Common myeloid progenitor, CD34-positive (primary cell): ENCODE measurements at regions not wholly inside any gene's neighbourhood (a gene's known extent, or its start where the extent isn't known, plus 50 kb on each side); places are given as distances from the start of the nearest gene placed in this dataset.
"Not testable (repeated sequence)": the region's sequence is repeated elsewhere in the genome, so short reads cannot be mapped to it uniquely, and the experiment has no call there.

ENCODE experiments used
- CTCF ChIA-PET: fragments of 350-600 bp; sonication (Branson Sonifier 250); formaldehyde crosslinking; loops from one replicate; lab custom pipeline; 2021; ENCODE audit warnings: antibody characterized with exemption; lab: Charles Lee
- POLR2A ChIA-PET: fragments of 350-600 bp; sonication (Branson Sonifier 250); formaldehyde crosslinking; loops from one replicate; lab custom pipeline; 2021; ENCODE audit warnings: antibody characterized with exemption; lab: Charles Lee
- DNase-seq, 3 donors: peaks; one replicate each; pipeline versions ENCODE4 v3.0.0 to v3.0.0-alpha.2; 2013
- H3K27ac ChIP-seq, 2 experiments: 1 replicate in 1 of 2; 2 replicates in 1 of 2; pipeline ENCODE4 v1.7.0; 2013; ENCODE audit warnings: inconsistent platforms in 2 of 2, low read length in 2 of 2, mild to moderate bottlenecking in 2 of 2, low read depth in 1 of 2, moderate library complexity in 1 of 2; ENCODE audit not compliant: severe bottlenecking in 2 of 2, insufficient read depth in 1 of 2, poor library complexity in 1 of 2
- H3K27me3 ChIP-seq, 5 experiments: replicated peaks in 2 of 5; 1 replicate in 3 of 5; 2 replicates in 2 of 5; pipeline versions ENCODE4 v1.6.1 to v1.7.0; 2013; ENCODE audit warnings: low read length in 4 of 5, mild to moderate bottlenecking in 2 of 5, moderate library complexity in 2 of 5, inconsistent platforms in 1 of 5; ENCODE audit not compliant: insufficient read depth in 5 of 5, control insufficient read depth in 4 of 5
- H3K36me3 ChIP-seq, 4 experiments: 1 replicate in 2 of 4; 2 replicates in 2 of 4; pipeline versions ENCODE4 v1.6.1 to v1.7.0; 2013; ENCODE audit warnings: low read length in 3 of 4, control low read depth in 1 of 4, mild to moderate bottlenecking in 1 of 4; ENCODE audit not compliant: control insufficient read depth in 4 of 4, insufficient read depth in 4 of 4
- H3K4me1 ChIP-seq, 4 experiments: 1 replicate in 3 of 4; 2 replicates in 1 of 4; pipeline versions ENCODE4 v1.6.1 to v1.7.1; 2013; ENCODE audit warnings: low read length in 3 of 4, mild to moderate bottlenecking in 3 of 4, control low read depth in 1 of 4, inconsistent platforms in 1 of 4, moderate library complexity in 1 of 4; ENCODE audit not compliant: control insufficient read depth in 4 of 4, insufficient read depth in 4 of 4; ENCODE audit errors: control extremely low read depth in 1 of 4
- H3K4me3 ChIP-seq, 7 experiments: 1 replicate in 4 of 7; 2 replicates in 3 of 7; pipeline versions ENCODE4 v1.5.1 to v1.7.0; 2013; ENCODE audit warnings: mild to moderate bottlenecking in 7 of 7, low read length in 6 of 7, moderate library complexity in 6 of 7, inconsistent platforms in 2 of 7, low read depth in 2 of 7, control low read depth in 1 of 7; ENCODE audit not compliant: insufficient read depth in 4 of 7, control insufficient read depth in 1 of 7; ENCODE audit errors: extremely low read depth in 1 of 7
- H3K9me3 ChIP-seq, 5 experiments: 1 replicate in 4 of 5; 2 replicates in 1 of 5; pipeline versions ENCODE4 v1.6.1 to v1.7.1; 2013; ENCODE audit warnings: low read length in 4 of 5, mild to moderate bottlenecking in 2 of 5, inconsistent platforms in 1 of 5, low read depth in 1 of 5, moderate library complexity in 1 of 5; ENCODE audit not compliant: control insufficient read depth in 4 of 5, insufficient read depth in 2 of 5; ENCODE audit errors: control extremely low read depth in 1 of 5
- WGBS: methylation state at CpG from one replicate; pipeline ENCODE4 v1.1.5; 2013; ENCODE audit not compliant: insufficient coverage; 5-methylcytosine and 5-hydroxymethylcytosine counted together

GRCh38 chr10:42380926-42381547 lies 257.3 kb downstream of the ZNF33B start:
- ChIA-PET CTCF (interaction anchor here (0.6 kb wide), 1 partner anchor 61 kb away, joined by 3 read pairs; no protein-coding TSS in a partner anchor), POLR2A (no interaction called here)
- no peaks in the 10 kb centered on the region for H3K36me3 ChIP-seq
- H3K4me3 ChIP-seq: no peak overlapping the region
- H3K27ac ChIP-seq: no peak overlapping the region
- H3K27me3 ChIP-seq: no peaks in the 10 kb centered on the region
- peaks cover 2 to 15% (median 5%) of the 10 kb centered on the region in 5 experiments for H3K9me3 ChIP-seq
- WGBS: no CpG with 5 or more reads among the region's 7 CpGs
- H3K4me1 ChIP-seq: no peaks in the 10 kb centered on the region
- no peak for DNase-seq

DNA sequence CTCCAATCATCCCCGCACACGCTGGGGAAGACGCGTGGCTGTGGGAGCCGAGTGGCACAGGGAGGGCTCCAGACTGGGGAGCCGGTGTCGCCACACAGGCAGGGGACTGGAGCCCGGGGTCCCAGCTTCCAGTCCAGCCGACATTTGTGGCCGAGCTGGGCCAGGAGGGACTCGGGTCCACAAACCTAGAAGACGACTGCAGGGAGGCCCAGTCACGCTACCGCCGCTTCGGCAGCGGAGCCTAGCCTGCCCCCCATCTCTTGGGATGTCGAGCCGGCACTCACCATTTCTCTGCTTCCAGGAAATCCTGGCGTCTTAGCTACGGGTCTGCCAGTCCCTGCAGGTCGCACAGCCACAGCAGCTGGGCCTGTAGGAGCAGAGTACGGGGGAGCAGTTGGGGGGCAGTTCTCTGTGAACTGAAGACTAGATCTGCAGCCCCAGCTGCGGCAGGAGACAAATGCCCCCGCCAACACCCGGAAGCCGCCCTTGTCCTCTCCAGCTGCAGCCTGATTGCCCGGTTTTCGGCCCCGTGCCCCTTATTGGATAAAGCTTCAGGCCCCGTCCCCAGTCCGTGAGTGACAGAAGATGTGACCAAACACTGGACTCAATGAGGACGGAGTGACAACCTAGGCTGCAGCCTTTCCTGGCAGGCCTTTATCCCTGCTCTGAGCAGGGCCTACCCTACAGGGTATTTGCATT lies 270.7 kb downstream of the ZNF33B start:
- ChIA-PET CTCF (no interaction called here), POLR2A (no interaction called here)
- H3K27me3 ChIP-seq: no peaks in the 10 kb centered on the region
- 17% methylated on average over 32 of the region's 33 CpGs for WGBS
- peaks cover 1 to 34% (median 13%) of the 10 kb centered on the region in 5 experiments for H3K9me3 ChIP-seq
- peak overlapping the region in 1 of 2 experiments; percentile 54 for H3K27ac ChIP-seq
- peak overlapping the region; percentile 23 to 85 (median 74) for H3K4me3 ChIP-seq
- peaks cover 0 to 12% (median 4%) of the 10 kb centered on the region in 4 experiments for H3K36me3 ChIP-seq
- H3K4me1 ChIP-seq: no peaks in the 10 kb centered on the region
- peak; percentile 47 to 84 (median 81) for DNase-seq

DNA sequence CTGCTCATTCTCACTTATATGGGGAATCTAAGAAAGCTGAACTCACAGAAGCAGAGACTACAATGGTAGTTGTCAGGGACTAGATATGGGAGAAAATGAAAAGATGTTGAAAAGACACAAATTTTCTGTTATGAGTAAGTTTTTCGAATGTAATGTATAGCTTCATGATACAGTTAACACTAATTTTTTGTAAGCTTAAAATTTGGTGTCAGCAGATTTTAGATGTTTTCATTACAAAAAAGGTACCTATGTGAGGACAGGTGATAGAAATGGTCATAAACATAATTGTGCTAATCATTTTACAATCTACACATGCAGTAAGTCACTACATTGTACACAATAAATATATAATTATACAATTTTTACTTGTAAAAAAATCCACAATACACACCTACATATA lies 286.6 kb downstream of the ZNF33B start:
- H3K4me3 ChIP-seq: no peak overlapping the region
- ChIA-PET CTCF (no interaction called here), POLR2A (no interaction called here)
- WGBS: 100% methylated on average over 1 of the region's 1 CpG
- H3K36me3 ChIP-seq: peaks cover 0 to 3% (median 0%) of the 10 kb centered on the region in 4 experiments
- H3K4me1 ChIP-seq: no peaks in the 10 kb centered on the region
- H3K27me3 ChIP-seq: no peaks in the 10 kb centered on the region
- DNase-seq: no peak
- no peak overlapping the region for H3K27ac ChIP-seq
- H3K9me3 ChIP-seq: peaks cover 0 to 14% (median 0%) of the 10 kb centered on the region in 5 experiments

- DNase-seq, H3K36me3 ChIP-seq, H3K27ac ChIP-seq, H3K4me3 ChIP-seq, H3K27me3 ChIP-seq, CTCF ChIA-PET, H3K4me1 ChIP-seq, POLR2A ChIA-PET: not testable (repeated sequence)
- 100% methylated on average over 2 of the region's 6 CpGs for WGBS
- H3K9me3 ChIP-seq: peaks cover 6 to 44% (median 12%) of the 10 kb centered on the region in 5 experiments
Observed at GRCh38 chr10:42336593-42337337, 301.6 kb downstream of the ZNF33B start.

- DNase-seq, H3K36me3 ChIP-seq, CTCF ChIA-PET, H3K4me3 ChIP-seq, H3K27ac ChIP-seq, POLR2A ChIA-PET, H3K4me1 ChIP-seq, H3K27me3 ChIP-seq: not testable (repeated sequence)
- no CpG with 5 or more reads among the region's 2 CpGs for WGBS
- H3K9me3 ChIP-seq: peaks cover 3 to 44% (median 9%) of the 10 kb centered on the region in 5 experiments
Observed at GRCh38 chr10:42335653-42336296, 302.6 kb downstream of the ZNF33B start.

- Histone ChIP-seq H3K27ac (no peak overlapping the region), H3K4me1 (no peaks in the 10 kb centered on the region), H3K4me3 (no peak overlapping the region), H3K27me3 (no peaks in the 10 kb centered on the region), H3K9me3 (peaks cover 17 to 97% (median 61%) of the 10 kb centered on the region in 5 experiments), H3K36me3 (no peaks in the 10 kb centered on the region)
- WGBS: 86% methylated on average over 10 of the region's 10 CpGs
- CTCF ChIA-PET: no interaction called here
- DNase-seq: no peak
- POLR2A ChIA-PET: no interaction called here
Observed at GRCh38 chr10:42304341-42304740, 334.0 kb downstream of the ZNF33B start.
